ENCODE measurements at regions not wholly inside any gene's neighbourhood (a gene's known extent, or its start where the extent isn't known, plus 50 kb on each side); places are given as distances from the start of the nearest gene placed in this dataset.

- intact Hi-C loops (cut with micrococcal nuclease), result no loop called here
- ATAC-seq (no peak), DNase-seq (no peak)
- no peaks in the 10 kb centered on the region for H3K9me3 ChIP-seq (ENCODE audit: low read length)
- BruUV-seq (replicated peaks), result no TSS peak
- ChIA-PET CTCF (no interaction called here), POLR2A (ENCODE audit: unreplicated experiment) (no interaction called here)
- no peak for TF ChIP-seq EZH2phosphoT487 (IDR thresholded peaks at IDR 0.05; ENCODE audit: borderline replicate concordance, low read length)
- no peak for TF ChIP-seq EZH2 (IDR thresholded peaks at IDR 0.05; ENCODE audit: low read length, unreplicated experiment)
- no peak for TF ChIP-seq CTCF (conservative IDR thresholded peaks at IDR 0.05; ENCODE audit: low read depth, low read length)
- H3K36me3 ChIP-seq (ENCODE audit: low read depth, low read length), result no peaks in the 10 kb centered on the region
- H2AFZ ChIP-seq (ENCODE audit: low read length), result no peak overlapping the region
- no peaks in the 10 kb centered on the region for H3K79me2 ChIP-seq (ENCODE audit: low read length)
- no peaks in the 10 kb centered on the region for H3K4me1 ChIP-seq (ENCODE audit: insufficient read depth, low read length)
- H3K27me3 ChIP-seq (ENCODE audit: low read length), result peaks cover 49% of the 10 kb centered on the region
- no peaks in the 10 kb centered on the region for H3K9me2 ChIP-seq (replicated peaks; ENCODE audit: low read length)
- H3K27ac ChIP-seq (ENCODE audit: low read length), result no peak overlapping the region
- H3K4me2 ChIP-seq (ENCODE audit: low read length), result no peak overlapping the region
- no peak overlapping the region for H3K9ac ChIP-seq (ENCODE audit: low read length)
- no peak overlapping the region for H3K4me3 ChIP-seq (ENCODE audit: low read length)
- H4K20me1 ChIP-seq (ENCODE audit: low read length), result no peaks in the 10 kb centered on the region
- no peaks in the 10 kb centered on the region for H3F3A ChIP-seq (ENCODE audit: low read length, unreplicated experiment)
These were observed 84.2 kb upstream of the FOXF1 start for GRCh38 chr16:86426063-86426642.

GRCh38 chr16:86427433-86427851 is 82.9 kb upstream of the FOXF1 start:
- ChIA-PET CTCF (no interaction called here), POLR2A (ENCODE audit: unreplicated experiment) (no interaction called here)
- no peaks in the 10 kb centered on the region for H3K36me3 ChIP-seq (ENCODE audit: low read depth, low read length)
- DNase-seq (no peak), ATAC-seq (no peak)
- no peaks in the 10 kb centered on the region for H3K4me1 ChIP-seq (ENCODE audit: insufficient read depth, low read length)
- no peaks in the 10 kb centered on the region for H4K20me1 ChIP-seq (ENCODE audit: low read length)
- H3K79me2 ChIP-seq (ENCODE audit: low read length), result no peaks in the 10 kb centered on the region
- no TSS peak for BruUV-seq (replicated peaks)
- intact Hi-C loops (cut with micrococcal nuclease), result no loop called here
- peaks cover 53% of the 10 kb centered on the region for H3K27me3 ChIP-seq (ENCODE audit: low read length)
- H2AFZ ChIP-seq (ENCODE audit: low read length), result no peak overlapping the region
- H3K27ac ChIP-seq (ENCODE audit: low read length), result no peak overlapping the region
- no peak overlapping the region for H3K4me3 ChIP-seq (ENCODE audit: low read length)
- no peaks in the 10 kb centered on the region for H3K9me3 ChIP-seq (ENCODE audit: low read length)
- TF ChIP-seq CTCF (conservative IDR thresholded peaks at IDR 0.05; ENCODE audit: low read depth, low read length), result no peak
- TF ChIP-seq EZH2 (IDR thresholded peaks at IDR 0.05; ENCODE audit: low read length, unreplicated experiment), result no peak
- no peak for TF ChIP-seq EZH2phosphoT487 (IDR thresholded peaks at IDR 0.05; ENCODE audit: borderline replicate concordance, low read length)
- H3K4me2 ChIP-seq (ENCODE audit: low read length), result no peak overlapping the region
- H3K9ac ChIP-seq (ENCODE audit: low read length), result no peak overlapping the region
- H3F3A ChIP-seq (ENCODE audit: low read length, unreplicated experiment), result no peaks in the 10 kb centered on the region
- H3K9me2 ChIP-seq (replicated peaks; ENCODE audit: low read length), result no peaks in the 10 kb centered on the region

- Histone ChIP-seq H4K20me1 (ENCODE audit: low read length) (no peaks in the 10 kb centered on the region), H3K4me2 (ENCODE audit: low read length) (no peak overlapping the region), H3K9me3 (ENCODE audit: low read length) (no peaks in the 10 kb centered on the region), H3K9me2 (replicated peaks; ENCODE audit: low read length) (no peaks in the 10 kb centered on the region), H3F3A (ENCODE audit: low read length, unreplicated experiment) (no peaks in the 10 kb centered on the region), H3K27me3 (ENCODE audit: low read length) (peaks cover 67% of the 10 kb centered on the region), H3K4me1 (ENCODE audit: insufficient read depth, low read length) (no peaks in the 10 kb centered on the region), H3K9ac (ENCODE audit: low read length) (no peak overlapping the region), H2AFZ (ENCODE audit: low read length) (no peak overlapping the region), H3K79me2 (ENCODE audit: low read length) (no peaks in the 10 kb centered on the region), H3K4me3 (ENCODE audit: low read length) (no peak overlapping the region), H3K36me3 (ENCODE audit: low read depth, low read length) (no peaks in the 10 kb centered on the region), H3K27ac (ENCODE audit: low read length) (no peak overlapping the region)
- TF ChIP-seq EZH2phosphoT487 (IDR thresholded peaks at IDR 0.05; ENCODE audit: borderline replicate concordance, low read length) (no peak), EZH2 (IDR thresholded peaks at IDR 0.05; ENCODE audit: low read length, unreplicated experiment) (no peak), CTCF (conservative IDR thresholded peaks at IDR 0.05; ENCODE audit: low read depth, low read length) (no peak)
- ChIA-PET POLR2A (ENCODE audit: unreplicated experiment) (no interaction called here), CTCF (no interaction called here)
- intact Hi-C loops (cut with micrococcal nuclease), result no loop called here
- BruUV-seq (replicated peaks), result no TSS peak
- DNase-seq, result no peak
- no peak for ATAC-seq
These were observed 81.4 kb upstream of the FOXF1 start for GRCh38 chr16:86428729-86429517.

Measured in PC-3 (cell line).